Muscle of leg (tissue), 3 donors: ENCODE measurements at regions not wholly inside any gene's neighbourhood (a gene's known extent, or its start where the extent isn't known, plus 50 kb on each side); places are given as distances from the start of the nearest gene placed in this dataset.
"Not testable (repeated sequence)": the region's sequence is repeated elsewhere in the genome, so short reads cannot be mapped to it uniquely, and the experiment has no call there.

Source experiments
- DNase-seq: peaks from one replicate; pipeline ENCODE4 v3.0.0; 2013
- H3K27ac ChIP-seq: one replicate; pipeline ENCODE4 v1.5.1; 2013; ENCODE audit warnings: mild to moderate bottlenecking, low read length, control low read depth
- H3K27me3 ChIP-seq: one replicate; pipeline ENCODE4 v1.6.1; 2013; ENCODE audit warnings: low read length; ENCODE audit not compliant: control insufficient read depth, insufficient read depth
- H3K36me3 ChIP-seq: one replicate; pipeline ENCODE4 v1.6.1; 2013; ENCODE audit warnings: low read length; ENCODE audit not compliant: control insufficient read depth, insufficient read depth
- H3K4me1 ChIP-seq: one replicate; pipeline ENCODE4 v1.6.1; 2013; ENCODE audit warnings: low read length; ENCODE audit not compliant: control insufficient read depth, insufficient read depth
- H3K4me3 ChIP-seq: one replicate; pipeline ENCODE4 v1.5.1; 2013; ENCODE audit warnings: low read length, control low read depth
- H3K9me3 ChIP-seq: replicated peaks from 2 replicates; pipeline ENCODE4 v1.6.1; 2013; ENCODE audit warnings: low read depth, low read length; ENCODE audit not compliant: control insufficient read depth
- WGBS: methylation state at CpG from one replicate; pipeline ENCODE4 v1.1.5; 2013; ENCODE audit warnings: missing lambda C conversion rate; ENCODE audit not compliant: insufficient coverage; 5-methylcytosine and 5-hydroxymethylcytosine counted together

DNA sequence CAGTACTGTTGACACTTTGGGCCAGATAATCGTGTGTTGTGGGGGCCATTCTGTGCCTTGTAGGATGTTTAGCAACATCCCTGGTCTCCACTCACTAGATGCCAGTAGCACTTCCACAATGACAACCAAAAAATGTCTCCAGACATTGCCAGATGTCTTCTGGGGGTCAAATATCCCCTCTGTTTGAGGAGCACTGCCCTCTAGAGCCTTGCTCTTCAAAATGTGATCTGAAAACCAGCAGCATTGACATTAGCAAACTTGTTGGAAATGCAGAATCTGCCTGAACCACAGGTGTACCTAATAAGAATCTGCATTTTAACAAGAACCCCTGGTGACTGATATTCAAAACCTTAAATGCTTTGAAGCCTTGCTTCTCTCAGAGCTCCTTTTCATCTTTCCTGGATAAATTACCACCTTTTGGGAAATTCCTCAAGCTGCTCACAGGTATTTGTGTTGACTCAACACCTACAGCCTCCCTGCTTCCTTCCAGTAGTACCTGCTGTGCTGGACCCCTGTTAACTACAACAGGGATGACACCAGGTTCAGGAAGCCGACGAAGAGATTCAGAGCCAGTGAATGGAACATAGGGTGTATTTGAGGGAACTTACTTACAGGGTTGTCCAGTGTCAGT, 459.0 kb upstream of the NR3C2 start:
- no CpG with 5 or more reads among the region's 3 CpGs for whole genome bisulfite sequencing
- H3K4me1 ChIP-seq, result no peaks in the 10 kb centered on the region
- no peak overlapping the region for H3K4me3 ChIP-seq
- peaks cover 13% of the 10 kb centered on the region for H3K9me3 ChIP-seq
- H3K27ac ChIP-seq, result no peak overlapping the region
- H3K36me3 ChIP-seq, result no peaks in the 10 kb centered on the region
- no peaks in the 10 kb centered on the region for H3K27me3 ChIP-seq
- no peak for DNase-seq

DNA sequence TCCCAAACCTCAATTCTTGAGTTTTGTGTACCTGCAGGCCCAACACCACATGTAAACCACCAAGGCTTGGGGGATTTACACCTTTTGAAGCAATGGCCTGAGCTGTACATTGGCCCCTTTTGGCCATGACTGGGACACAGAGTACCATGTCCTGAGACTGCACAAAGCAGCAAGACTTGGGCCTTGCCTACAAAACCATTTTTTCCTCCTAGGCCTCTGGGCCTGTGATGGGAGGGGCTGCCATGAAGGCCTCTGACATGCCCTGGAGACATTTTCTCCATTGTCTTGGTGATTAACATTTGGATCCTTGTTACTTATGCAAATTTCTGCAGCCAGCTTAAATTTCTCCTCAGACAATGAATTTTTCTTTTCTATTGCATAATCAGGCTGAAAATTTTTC, 455.9 kb upstream of the NR3C2 start:
- H3K27ac ChIP-seq, DNase-seq, H3K4me3 ChIP-seq, H3K27me3 ChIP-seq, H3K4me1 ChIP-seq, H3K36me3 ChIP-seq: not testable (repeated sequence)
- H3K9me3 ChIP-seq, result peaks cover 13% of the 10 kb centered on the region

DNA sequence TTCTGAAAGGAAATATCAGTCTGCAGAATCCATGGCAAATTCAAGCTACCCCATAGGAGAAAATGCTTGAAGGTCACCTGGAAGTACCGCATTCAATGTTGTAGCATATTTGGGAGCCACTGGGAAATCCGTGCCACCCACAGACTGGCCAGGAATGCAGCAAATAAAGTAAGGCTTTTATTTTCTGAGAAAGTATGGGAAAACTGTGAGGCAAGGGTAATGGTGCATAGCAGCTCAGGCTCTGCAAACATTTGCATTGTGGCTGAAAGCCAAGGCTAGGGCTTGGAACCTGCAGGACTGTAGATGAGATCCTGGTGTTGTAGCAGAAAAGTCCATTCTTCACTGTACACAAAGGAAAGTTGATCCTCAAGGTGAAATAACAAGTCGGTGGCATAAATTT, 450.9 kb upstream of the NR3C2 start:
- Histone ChIP-seq H3K4me3 (no peak overlapping the region), H3K4me1 (no peaks in the 10 kb centered on the region), H3K27me3 (no peaks in the 10 kb centered on the region), H3K9me3 (peaks cover 8% of the 10 kb centered on the region), H3K36me3 (no peaks in the 10 kb centered on the region), H3K27ac (no peak overlapping the region)
- no peak for DNase-seq
- 83% methylated on average over 2 of the region's 3 CpGs for WGBS

DNA sequence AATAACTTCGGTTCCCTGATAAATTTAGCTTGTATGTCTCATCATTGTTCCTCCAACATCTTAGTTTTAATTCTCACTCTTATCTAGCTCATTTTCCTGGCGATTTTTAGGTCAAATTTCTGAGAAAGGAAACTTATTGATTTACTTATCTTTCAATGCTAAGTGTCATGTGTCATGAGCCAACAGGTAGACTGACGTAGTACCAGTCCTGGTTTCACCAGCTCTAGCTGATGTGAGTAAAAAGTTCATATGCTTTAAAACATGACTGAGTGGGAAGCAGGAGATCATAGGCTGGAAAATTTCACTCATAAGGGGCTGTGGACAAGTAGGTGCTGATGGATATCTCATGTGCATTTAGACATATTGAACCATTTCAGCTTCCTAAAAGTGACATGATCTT, 441.7 kb upstream of the NR3C2 start:
- WGBS, result 100% methylated on average over 1 of the region's 3 CpGs
- H3K27me3 ChIP-seq, result no peaks in the 10 kb centered on the region
- H3K27ac ChIP-seq, result no peak overlapping the region
- H3K4me1 ChIP-seq, result no peaks in the 10 kb centered on the region
- no peaks in the 10 kb centered on the region for H3K36me3 ChIP-seq
- no peak for DNase-seq
- no peak overlapping the region for H3K4me3 ChIP-seq
- H3K9me3 ChIP-seq, result no peaks in the 10 kb centered on the region

DNA sequence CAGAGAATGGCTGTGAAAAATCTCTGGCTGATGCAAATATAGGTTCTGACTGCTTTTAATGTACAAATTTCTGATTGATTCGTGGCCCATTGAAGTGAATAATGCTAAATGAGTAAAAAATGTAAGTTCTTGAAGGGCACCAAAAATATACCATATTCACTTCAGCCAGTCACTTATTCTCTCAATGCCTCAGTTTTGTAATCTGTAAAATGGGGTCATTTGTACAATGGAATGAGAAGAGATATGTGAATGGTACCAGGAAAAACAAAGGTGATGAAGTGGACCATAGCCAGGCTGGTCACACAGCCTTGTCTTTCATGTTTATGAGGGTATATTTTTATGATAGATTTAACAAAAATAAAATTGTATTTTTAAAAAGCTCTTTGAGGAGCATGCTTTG, 441.2 kb upstream of the NR3C2 start:
- no CpG with 5 or more reads among the region's 1 CpG for WGBS
- no peak for DNase-seq
- no peak overlapping the region for H3K4me3 ChIP-seq
- H3K36me3 ChIP-seq, result no peaks in the 10 kb centered on the region
- H3K27ac ChIP-seq, result no peak overlapping the region
- no peaks in the 10 kb centered on the region for H3K27me3 ChIP-seq
- no peaks in the 10 kb centered on the region for H3K4me1 ChIP-seq
- no peaks in the 10 kb centered on the region for H3K9me3 ChIP-seq

DNA sequence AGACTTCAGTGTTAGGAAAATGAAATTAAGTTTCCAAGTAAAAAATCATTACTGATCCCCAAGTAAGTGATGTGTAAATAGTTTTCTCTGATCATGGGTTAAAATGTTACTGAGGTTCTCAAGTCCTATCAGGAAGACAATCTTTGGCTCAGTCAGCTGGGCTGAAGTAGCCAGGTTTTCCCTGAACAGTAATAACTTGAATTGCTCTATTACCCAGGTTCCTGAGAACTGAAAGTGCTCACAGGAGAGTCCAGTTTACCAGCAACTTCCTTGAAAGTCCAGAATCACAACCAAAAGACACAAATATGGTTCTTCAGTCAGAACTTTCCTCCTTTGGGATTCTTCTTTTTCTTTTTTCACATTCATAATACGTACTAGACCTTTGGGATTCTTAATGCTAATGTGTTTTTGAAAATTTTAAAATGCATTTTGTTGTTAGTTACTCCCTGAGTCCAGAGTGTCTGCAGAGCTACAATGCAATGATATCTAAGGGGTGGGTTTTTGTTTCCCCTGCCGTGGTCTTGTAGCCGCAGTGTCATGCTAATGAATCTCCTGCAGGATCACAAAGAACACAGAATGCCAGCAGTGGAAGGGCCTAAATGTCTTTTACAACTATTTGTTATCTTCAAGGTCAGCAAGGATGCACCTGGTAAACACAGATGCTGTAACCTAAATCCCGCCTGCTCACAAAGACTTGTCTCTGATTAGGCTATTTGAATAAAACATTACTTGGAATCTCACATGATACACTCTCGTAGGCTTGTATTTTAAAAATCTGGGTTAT, 439.8 kb upstream of the NR3C2 start:
- no peaks in the 10 kb centered on the region for H3K27me3 ChIP-seq
- 35% methylated on average over 2 of the region's 5 CpGs for WGBS
- no peak overlapping the region for H3K4me3 ChIP-seq
- H3K4me1 ChIP-seq, result no peaks in the 10 kb centered on the region
- H3K9me3 ChIP-seq, result no peaks in the 10 kb centered on the region
- no peak for DNase-seq
- H3K36me3 ChIP-seq, result no peaks in the 10 kb centered on the region
- H3K27ac ChIP-seq, result no peak overlapping the region

DNA sequence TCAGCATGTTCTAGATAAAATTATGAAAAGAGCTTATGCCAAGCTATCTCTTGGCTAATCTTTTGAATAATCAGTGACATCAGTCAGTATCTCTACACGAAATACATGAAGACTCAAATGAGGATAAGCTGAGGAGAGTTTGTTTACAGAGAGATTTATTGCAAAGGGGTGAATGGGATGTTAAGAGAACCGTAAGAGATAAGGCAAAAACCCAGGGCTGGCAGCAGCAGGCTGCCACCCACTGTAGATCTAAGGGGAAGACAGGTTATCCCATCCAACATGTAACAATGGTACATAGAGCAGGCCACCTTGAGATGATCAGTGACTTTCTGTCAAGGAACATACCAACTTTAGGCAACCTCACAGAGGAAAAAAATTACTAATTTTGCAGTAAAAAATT, 432.1 kb upstream of the NR3C2 start:
- no CpG with 5 or more reads among the region's 2 CpGs for WGBS
- no peak for DNase-seq
- Histone ChIP-seq H3K4me3 (no peak overlapping the region), H3K9me3 (no peaks in the 10 kb centered on the region), H3K27me3 (no peaks in the 10 kb centered on the region), H3K27ac (no peak overlapping the region), H3K36me3 (no peaks in the 10 kb centered on the region), H3K4me1 (no peaks in the 10 kb centered on the region)

DNA sequence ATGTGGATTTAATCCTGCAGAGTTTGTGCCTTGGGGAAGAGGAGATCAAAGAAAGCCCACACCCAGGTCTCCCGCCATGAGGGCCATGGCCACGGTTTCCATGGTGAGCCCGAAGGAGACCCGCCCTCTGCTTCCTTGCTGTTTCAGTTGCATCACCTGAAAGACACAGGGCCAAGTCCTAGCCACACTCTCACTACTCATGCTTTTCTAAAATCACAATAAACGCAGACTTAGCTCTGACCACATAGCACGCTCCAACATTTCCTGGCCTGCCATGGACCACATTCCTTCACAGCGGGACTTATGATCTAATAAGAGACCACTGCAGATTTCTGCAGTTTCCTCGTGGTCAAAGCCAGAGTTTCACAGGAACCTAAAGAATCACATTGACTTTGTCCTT, 426.0 kb upstream of the NR3C2 start:
- Histone ChIP-seq H3K4me1 (no peaks in the 10 kb centered on the region), H3K27ac (no peak overlapping the region), H3K4me3 (no peak overlapping the region), H3K27me3 (no peaks in the 10 kb centered on the region), H3K36me3 (no peaks in the 10 kb centered on the region), H3K9me3 (no peaks in the 10 kb centered on the region)
- WGBS, result 88% methylated on average over 4 of the region's 8 CpGs
- DNase-seq, result no peak

DNA sequence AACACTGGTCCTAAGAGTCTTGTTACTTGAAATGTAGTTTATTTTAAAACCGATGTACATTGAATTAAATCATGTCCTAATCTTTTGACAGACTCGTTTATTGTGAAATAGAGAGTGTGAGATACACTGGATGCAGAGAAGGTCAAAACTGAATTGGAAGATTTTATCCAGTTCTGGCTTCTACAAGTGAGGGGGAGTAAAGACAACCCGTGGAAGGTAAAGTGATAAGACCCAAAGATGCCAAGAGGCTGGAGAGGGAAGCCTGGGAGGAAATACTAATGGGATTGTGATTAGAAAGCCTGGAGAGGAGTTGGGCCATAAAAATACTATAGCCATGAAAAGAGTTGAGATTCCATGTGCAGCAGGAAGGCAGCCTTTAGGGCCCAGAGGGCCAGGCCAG, 424.5 kb upstream of the NR3C2 start:
- DNase-seq, result no peak
- Histone ChIP-seq H3K9me3 (no peaks in the 10 kb centered on the region), H3K36me3 (no peaks in the 10 kb centered on the region), H3K27ac (no peak overlapping the region), H3K27me3 (no peaks in the 10 kb centered on the region), H3K4me1 (no peaks in the 10 kb centered on the region), H3K4me3 (no peak overlapping the region)
- 56% methylated on average over 2 of the region's 3 CpGs for WGBS

DNA sequence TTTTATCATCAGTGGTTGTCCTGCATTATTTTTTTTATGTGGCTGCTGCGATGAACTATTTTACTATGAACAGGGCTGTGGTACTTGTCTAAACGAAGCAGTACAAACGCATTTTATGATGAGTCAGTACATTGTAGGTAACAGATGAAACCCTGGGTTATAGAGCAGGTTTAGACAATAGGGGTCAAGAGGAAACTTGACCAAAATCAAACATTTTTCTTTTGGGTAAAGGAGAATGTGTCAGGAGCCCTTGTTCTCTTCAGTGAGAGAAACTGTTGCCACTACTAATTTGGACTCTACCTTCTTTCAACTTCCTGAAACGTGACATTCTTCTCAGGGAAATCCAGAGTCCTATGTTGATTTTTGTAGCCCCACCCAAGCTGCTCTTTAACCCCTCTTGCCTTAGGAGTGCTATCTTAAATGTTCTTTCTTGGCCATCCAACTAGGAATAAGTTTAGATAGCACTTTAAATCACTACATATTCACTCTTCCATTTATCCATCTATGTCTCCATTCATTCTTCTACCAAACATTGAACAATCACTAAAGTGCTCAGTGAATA, 415.8 kb upstream of the NR3C2 start:
- no peaks in the 10 kb centered on the region for H3K4me1 ChIP-seq

More for the DNA sequence above, 415.8 kb upstream of the NR3C2 start:
- DNase-seq, result no peak
- Histone ChIP-seq H3K4me3 (no peak overlapping the region), H3K27ac (no peak overlapping the region), H3K9me3 (no peaks in the 10 kb centered on the region), H3K36me3 (no peaks in the 10 kb centered on the region), H3K27me3 (no peaks in the 10 kb centered on the region)
- WGBS, result 61% methylated on average over 4 of the region's 4 CpGs
